HCT116 (cell line): ENCODE measurements at regions not wholly inside any gene's neighbourhood (a gene's known extent, or its start where the extent isn't known, plus 50 kb on each side); places are given as distances from the start of the nearest gene placed in this dataset.

Experiments used
- ATAC-seq: fragments of 200-7000 bp; cut with Tn5 transposase; 2 replicates; pipeline ENCODE4 v1.9.1; 2020; ENCODE audit warnings: mild to moderate bottlenecking, moderate library complexity
- BruUV-seq: library from RNA; stranded (reverse); fragments of 400-500 nt; replicated peaks from 2 replicates; lab custom pipeline; 2021; lab: Mats Ljungman, UMichigan
- CTCF ChIA-PET: fragments of 300-600 bp; sonication (Branson Sonifier 250); formaldehyde crosslinking; loops from one replicate; lab custom pipeline; 2021; ENCODE audit warnings: antibody characterized with exemption; lab: Charles Lee
- POLR2A ChIA-PET: fragments of 300-600, 350-600 bp; sonication (Branson Sonifier 250); formaldehyde crosslinking; loops from one replicate; lab custom pipeline; 2021; ENCODE audit warnings: antibody characterized with exemption; lab: Charles Lee
- RAD21 ChIA-PET, 2 experiments: fragments of 300-600 bp; sonication (Branson Sonifier 250); formaldehyde crosslinking; loops; one replicate each; lab custom pipeline; 2023; ENCODE audit warnings: low total read pairs in 2 of 2; ENCODE audit not compliant: uncharacterized antibody in 2 of 2, unreplicated experiment in 2 of 2, low non-redundant PET in 1 of 2; lab: Charles Lee
- DNase-seq: peaks from one replicate; pipeline ENCODE4 v3.0.0-alpha.2; 2010; ENCODE audit warnings: low read depth, low spot score
- H2AFZ ChIP-seq: fragments of 200-600 bp; shearing (Covaris generic), sonication (generic); 2 replicates; pipeline ENCODE4 v1.6.1; 2017; ENCODE audit warnings: low read depth, mixed run types, mixed read lengths, antibody characterized with exemption, low read length; ENCODE audit not compliant: poor library complexity, severe bottlenecking
- H3K27ac ChIP-seq: 2 replicates; pipeline ENCODE4 v1.5.1; 2012; ENCODE audit warnings: low read depth, low read length
- H3K27me3 ChIP-seq: fragments of 200-600 bp; sonication (generic); 2 replicates; pipeline ENCODE4 v1.6.1; 2016; ENCODE audit warnings: mixed run types, low read length, mixed read lengths; ENCODE audit not compliant: insufficient read depth
- H3K36me3 ChIP-seq, 2 experiments: fragments of 200-500 bp in 1 of 2; fragments of 200-600 bp in 1 of 2; sonication (Bioruptor generic) in 1 of 2; sonication (generic) in 1 of 2; 2 replicates each; pipeline versions ENCODE4 v1.5.1 to v1.6.1; 2014 to 2016; ENCODE audit warnings: low read length in 2 of 2, inconsistent platforms in 1 of 2, mixed read lengths in 1 of 2, mixed run types in 1 of 2; ENCODE audit not compliant: insufficient read depth in 2 of 2, control insufficient read depth in 1 of 2
- H3K4me1 ChIP-seq, 2 experiments: fragments of 200-600 bp in 1 of 2; sonication (generic) in 1 of 2; 2 replicates each; pipeline versions ENCODE4 v1.5.1 to v1.6.1; 2012 to 2017; ENCODE audit warnings: low read length in 2 of 2, inconsistent platforms in 1 of 2, mild to moderate bottlenecking in 1 of 2, mixed read lengths in 1 of 2, mixed run types in 1 of 2, moderate library complexity in 1 of 2; ENCODE audit not compliant: insufficient read depth in 2 of 2, control insufficient read depth in 1 of 2
- H3K4me2 ChIP-seq: fragments of 200-600 bp; sonication (generic); 2 replicates; pipeline ENCODE4 v1.6.1; 2017; ENCODE audit warnings: mixed run types, low read length, mixed read lengths
- H3K4me3 ChIP-seq, 2 experiments: fragments of 200-600 bp in 1 of 2; sonication (generic) in 1 of 2; replicated peaks in 1 of 2; 2 replicates each; pipeline ENCODE4 v1.5.1; 2011 to 2016; ENCODE audit warnings: low read length in 2 of 2, control low read depth in 1 of 2, low read depth in 1 of 2, mild to moderate bottlenecking in 1 of 2, mixed read lengths in 1 of 2, mixed run types in 1 of 2
- H3K79me2 ChIP-seq: fragments of 200-600 bp; sonication (generic); 2 replicates; pipeline ENCODE4 v1.6.1; 2017; ENCODE audit warnings: mild to moderate bottlenecking, mixed run types, low read length, moderate library complexity, mixed read lengths; ENCODE audit not compliant: insufficient read depth
- H3K9ac ChIP-seq: fragments of 200-600 bp; sonication (generic); 2 replicates; pipeline ENCODE4 v1.6.1; 2016; ENCODE audit warnings: low read length, mixed read lengths
- H3K9me2 ChIP-seq: fragments of 200-600 bp; sonication (generic), shearing (Covaris generic); 2 replicates; pipeline ENCODE4 v1.6.1; 2017; ENCODE audit warnings: mixed run types, mild to moderate bottlenecking, moderate library complexity; ENCODE audit not compliant: insufficient read depth
- H3K9me3 ChIP-seq, 2 experiments: fragments of 200-500 bp in 1 of 2; fragments of 200-600 bp in 1 of 2; sonication (Bioruptor generic) in 1 of 2; sonication (generic) in 1 of 2; 2 replicates each; pipeline ENCODE4 v1.6.1; 2014 to 2017; ENCODE audit warnings: low read length in 2 of 2, mixed read lengths in 2 of 2, inconsistent platforms in 1 of 2, low read depth in 1 of 2, mild to moderate bottlenecking in 1 of 2, mixed run types in 1 of 2, moderate library complexity in 1 of 2; ENCODE audit not compliant: control insufficient read depth in 1 of 2, insufficient read depth in 1 of 2
- H4K20me1 ChIP-seq: fragments of 200-600 bp; sonication (generic), shearing (Covaris generic); 2 replicates; pipeline ENCODE4 v1.6.1; 2017; ENCODE audit warnings: mixed run types, mild to moderate bottlenecking, moderate library complexity; ENCODE audit not compliant: insufficient read depth
- CBX3 ChIP-seq: IDR thresholded peaks from 2 replicates; pipeline ENCODE4 v1.6.1; 2012; ENCODE audit warnings: low read depth
- CEBPB ChIP-seq: IDR thresholded peaks from 2 replicates; pipeline ENCODE4 v1.6.1; 2012; ENCODE audit warnings: low read depth
- CTCF ChIP-seq, 3 experiments: fragments of 200-600 bp in 1 of 3; sonication (generic) in 1 of 3; IDR thresholded peaks in 2 of 3; conservative IDR thresholded peaks in 1 of 3; 2 replicates each; pipeline ENCODE4 v1.5.1; 2012 to 2017; ENCODE audit warnings: low read depth in 2 of 3, low read length in 2 of 3, antibody characterized with exemption in 1 of 3, borderline replicate concordance in 1 of 3, control low read depth in 1 of 3, mild to moderate bottlenecking in 1 of 3, mixed read lengths in 1 of 3, mixed run types in 1 of 3, moderate library complexity in 1 of 3; ENCODE audit not compliant: insufficient read depth in 1 of 3
- EGR1 ChIP-seq: IDR thresholded peaks from 2 replicates; pipeline ENCODE4 v1.6.1; 2012; ENCODE audit warnings: low read depth
- EZH2 ChIP-seq: fragments of 200-600 bp; sonication (generic); IDR thresholded peaks from 2 replicates; pipeline ENCODE4 v1.6.1; 2017; ENCODE audit warnings: antibody characterized with exemption, mixed run types
- EZH2phosphoT487 ChIP-seq: fragments of 200-600 bp; IDR thresholded peaks from 2 replicates; pipeline ENCODE4 v1.6.1; 2018; ENCODE audit warnings: antibody characterized with exemption, borderline replicate concordance
- FOSL1 ChIP-seq: IDR thresholded peaks from 2 replicates; pipeline ENCODE4 v1.6.1; 2012; ENCODE audit warnings: low read depth
- MAX ChIP-seq: IDR thresholded peaks from 2 replicates; pipeline ENCODE4 v1.6.1; 2012
- POLR2AphosphoS5 ChIP-seq: IDR thresholded peaks from 2 replicates; pipeline ENCODE4 v1.6.1; 2011; ENCODE audit warnings: mild to moderate bottlenecking, low read depth, low read length, moderate library complexity
- RAD21 ChIP-seq: IDR thresholded peaks from 2 replicates; pipeline ENCODE4 v1.6.1; 2012; ENCODE audit warnings: low read depth, mild to moderate bottlenecking
- SP1 ChIP-seq: IDR thresholded peaks from 2 replicates; pipeline ENCODE4 v1.6.1; 2012; ENCODE audit warnings: low read depth
- SRF ChIP-seq: IDR thresholded peaks from 2 replicates; pipeline ENCODE4 v1.6.1; 2012; ENCODE audit warnings: low read depth
- TCF7L2 ChIP-seq: IDR thresholded peaks from 2 replicates; pipeline ENCODE4 v1.7.0; 2011; ENCODE audit warnings: borderline replicate concordance, inconsistent platforms; ENCODE audit not compliant: insufficient read depth, insufficient read length; ENCODE audit errors: extremely low read depth
- YY1 ChIP-seq: IDR thresholded peaks from 2 replicates; pipeline ENCODE4 v1.6.1; 2011; ENCODE audit warnings: low read length, low read depth, moderate library complexity, mild to moderate bottlenecking; ENCODE audit not compliant: insufficient replicate concordance; ENCODE audit errors: extremely low read depth
- ZFX ChIP-seq: fragments of 450-650 bp; IDR thresholded peaks from 2 replicates; pipeline ENCODE4 v1.6.1; 2017
- ZNF274 ChIP-seq: fragments of 200-500 bp; sonication (Bioruptor generic); IDR thresholded peaks from 2 replicates; pipeline ENCODE4 v1.6.1; 2014; ENCODE audit warnings: mild to moderate bottlenecking, low read depth, low read length, inconsistent platforms
- intact Hi-C: fragments of 100-400 bp; cut with micrococcal nuclease; formaldehyde crosslinking; loops from 2 replicates; pipeline ENCODE4 v1.10.0; 2022
- TF ChIP-seq, protein P1 (sequence below): IDR thresholded peaks from 2 replicates; pipeline ENCODE4 v1.6.1; 2012
- TF ChIP-seq, protein P2 (sequence below): IDR thresholded peaks from 2 replicates; pipeline ENCODE4 v1.6.1; 2011; ENCODE audit warnings: mild to moderate bottlenecking, low read length, moderate library complexity; ENCODE audit not compliant: insufficient replicate concordance; ENCODE audit errors: extremely low read depth

DNA sequence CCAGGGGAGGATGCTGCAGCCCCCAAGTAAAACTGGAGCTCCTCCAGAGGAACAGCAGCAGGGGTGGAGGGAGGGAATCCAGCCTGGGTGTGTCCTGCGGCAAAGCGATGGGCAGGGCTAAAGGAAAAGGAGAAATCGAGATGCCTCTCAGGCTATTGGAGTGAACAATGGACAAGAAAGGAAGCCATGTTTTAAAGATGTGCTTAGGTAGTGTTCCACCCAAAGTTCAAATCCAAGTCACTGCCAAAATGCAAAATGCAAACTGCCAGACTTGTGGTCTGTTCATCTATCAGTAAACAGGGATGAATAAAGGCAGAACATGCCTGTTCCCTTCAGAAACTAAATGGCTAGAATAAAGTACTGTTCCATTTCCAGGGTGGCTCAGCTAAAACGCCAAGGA lies 197.5 kb upstream of the NSMCE3 start (continued):
- TF ChIP-seq, protein P1, sequence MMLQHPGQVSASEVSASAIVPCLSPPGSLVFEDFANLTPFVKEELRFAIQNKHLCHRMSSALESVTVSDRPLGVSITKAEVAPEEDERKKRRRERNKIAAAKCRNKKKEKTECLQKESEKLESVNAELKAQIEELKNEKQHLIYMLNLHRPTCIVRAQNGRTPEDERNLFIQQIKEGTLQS = no peak
- TF ChIP-seq CBX3 (no peak), EZH2phosphoT487 (no peak), RAD21 (no peak)

- no TSS peak for BruUV-seq
- CTCF ChIA-PET = no interaction called here
- no peak overlapping the region for H3K9ac ChIP-seq
- peaks cover 0 to 5% of the 10 kb centered on the region in 2 experiments; a peak in 1 of 4 replicates for H3K4me1 ChIP-seq
- H3K4me3 ChIP-seq = no peak overlapping the region
- POLR2A ChIA-PET = no interaction called here
- no peaks in the 10 kb centered on the region for H3K36me3 ChIP-seq
- no peak overlapping the region for H3K27ac ChIP-seq
- no peaks in the 10 kb centered on the region for H3K79me2 ChIP-seq
- no peaks in the 10 kb centered on the region for H3K9me2 ChIP-seq
- intact Hi-C loops = no loop called here
- TF ChIP-seq FOSL1 = no peak
- no peak for TF ChIP-seq RAD21
- TF ChIP-seq YY1 = no peak
- TF ChIP-seq SRF = no peak
- TF ChIP-seq, protein P2, sequence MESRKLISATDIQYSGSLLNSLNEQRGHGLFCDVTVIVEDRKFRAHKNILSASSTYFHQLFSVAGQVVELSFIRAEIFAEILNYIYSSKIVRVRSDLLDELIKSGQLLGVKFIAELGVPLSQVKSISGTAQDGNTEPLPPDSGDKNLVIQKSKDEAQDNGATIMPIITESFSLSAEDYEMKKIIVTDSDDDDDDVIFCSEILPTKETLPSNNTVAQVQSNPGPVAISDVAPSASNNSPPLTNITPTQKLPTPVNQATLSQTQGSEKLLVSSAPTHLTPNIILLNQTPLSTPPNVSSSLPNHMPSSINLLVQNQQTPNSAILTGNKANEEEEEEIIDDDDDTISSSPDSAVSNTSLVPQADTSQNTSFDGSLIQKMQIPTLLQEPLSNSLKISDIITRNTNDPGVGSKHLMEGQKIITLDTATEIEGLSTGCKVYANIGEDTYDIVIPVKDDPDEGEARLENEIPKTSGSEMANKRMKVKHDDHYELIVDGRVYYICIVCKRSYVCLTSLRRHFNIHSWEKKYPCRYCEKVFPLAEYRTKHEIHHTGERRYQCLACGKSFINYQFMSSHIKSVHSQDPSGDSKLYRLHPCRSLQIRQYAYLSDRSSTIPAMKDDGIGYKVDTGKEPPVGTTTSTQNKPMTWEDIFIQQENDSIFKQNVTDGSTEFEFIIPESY = no peak
- TF ChIP-seq CEBPB = no peak
- no peak for TF ChIP-seq EGR1
- TF ChIP-seq SP1 = no peak
- no peak for TF ChIP-seq ZFX
- no peak for TF ChIP-seq POLR2AphosphoS5
- TF ChIP-seq EZH2phosphoT487 = no peak
- TF ChIP-seq TCF7L2 = no peak
- no peak for TF ChIP-seq CTCF (IDR thresholded peaks at IDR 0.05 in 2 of 3, conservative IDR thresholded peaks at IDR 0.05 in 1 of 3; ENCODE audit: borderline replicate concordance in 1 of 3, insufficient read depth in 1 of 3, low read depth in 2 of 3, low read length in 2 of 3)
- TF ChIP-seq ZNF274 = no peak
- TF ChIP-seq, protein P1 = no peak
- TF ChIP-seq EZH2 = no peak
- no peak for TF ChIP-seq MAX
- TF ChIP-seq, all 23 proteins: peak for 0
- no peak overlapping the region for H3K4me2 ChIP-seq
- H3K9me3 ChIP-seq = no peaks in the 10 kb centered on the region
- peaks cover 19% of the 10 kb centered on the region; the same call in 1 of the 2 replicates for H3K27me3 ChIP-seq
- DNase-seq = no peak
- RAD21 ChIA-PET = no interaction called here
- no peak for ATAC-seq
- no peaks in the 10 kb centered on the region for H4K20me1 ChIP-seq
- H2AFZ ChIP-seq = no peak overlapping the region
These were observed 196.7 kb upstream of the NSMCE3 start for GRCh38 chr15:29466292-29466691.
